PC-3 (cell line): ENCODE measurements at regions not wholly inside any gene's neighbourhood (a gene's known extent, or its start where the extent isn't known, plus 50 kb on each side); places are given as distances from the start of the nearest gene placed in this dataset.

Experiments used
- ATAC-seq: fragments of 200-7000 bp; cut with Tn5 transposase; 2 replicates; pipeline ENCODE4 v1.9.1; 2020; ENCODE audit warnings: mild to moderate bottlenecking, moderate library complexity
- BruUV-seq: library from RNA; stranded (reverse); fragments of 400-500 nt; replicated peaks from 2 replicates; lab custom pipeline; 2021; lab: Mats Ljungman, UMichigan
- CTCF ChIA-PET: fragments of 300-600 bp; sonication (Branson Sonifier 250); formaldehyde crosslinking; loops from one replicate; lab custom pipeline; 2022; ENCODE audit warnings: antibody characterized with exemption; lab: Charles Lee
- POLR2A ChIA-PET: fragments of 300-600 bp; sonication (Branson Sonifier 250); formaldehyde crosslinking; loops from one replicate; lab custom pipeline; 2022; ENCODE audit warnings: antibody characterized with exemption; ENCODE audit not compliant: unreplicated experiment; lab: Charles Lee
- DNase-seq: peaks from one replicate; pipeline ENCODE4 v3.0.0-alpha.2; 2015
- H2AFZ ChIP-seq: fragments of 300-600 bp; sonication (generic); 2 replicates; pipeline ENCODE4 v1.6.0; 2016; ENCODE audit warnings: antibody characterized with exemption, low read length
- H3F3A ChIP-seq: fragments of 300-600 bp; sonication (generic); one replicate; pipeline ENCODE4 v1.6.0; 2017; ENCODE audit warnings: antibody characterized with exemption, low read length, control low read depth, mild to moderate bottlenecking; ENCODE audit not compliant: unreplicated experiment
- H3K27ac ChIP-seq: fragments of 300-600 bp; sonication (generic); 2 replicates; pipeline ENCODE4 v1.5.1; 2016; ENCODE audit warnings: mild to moderate bottlenecking, low read length
- H3K27me3 ChIP-seq: fragments of 300-600 bp; sonication (generic); 2 replicates; pipeline ENCODE4 v1.6.1; 2016; ENCODE audit warnings: low read length, mixed read lengths
- H3K36me3 ChIP-seq: fragments of 300-600 bp; sonication (generic); 2 replicates; pipeline ENCODE4 v1.6.1; 2016; ENCODE audit warnings: low read depth, mixed run types, low read length, mixed read lengths
- H3K4me1 ChIP-seq: fragments of 300-600 bp; sonication (generic); 2 replicates; pipeline ENCODE4 v1.5.1; 2016; ENCODE audit warnings: low read length; ENCODE audit not compliant: insufficient read depth
- H3K4me2 ChIP-seq: fragments of 300-600 bp; sonication (generic); 2 replicates; pipeline ENCODE4 v1.6.0; 2016; ENCODE audit warnings: low read length
- H3K4me3 ChIP-seq: fragments of 300-600 bp; sonication (generic); 2 replicates; pipeline ENCODE4 v1.5.1; 2016; ENCODE audit warnings: mild to moderate bottlenecking, low read length, mixed read lengths
- H3K79me2 ChIP-seq: fragments of 300-600 bp; sonication (generic); 2 replicates; pipeline ENCODE4 v1.6.1; 2017; ENCODE audit warnings: low read length, mixed read lengths
- H3K9ac ChIP-seq: fragments of 300-600 bp; sonication (generic); 2 replicates; pipeline ENCODE4 v1.6.0; 2016; ENCODE audit warnings: mild to moderate bottlenecking, low read length
- H3K9me2 ChIP-seq: fragments of 300-600 bp; sonication (generic); replicated peaks from 2 replicates; pipeline ENCODE4 v1.6.1; 2016; ENCODE audit warnings: mixed run types, low read length, mixed read lengths
- H3K9me3 ChIP-seq: fragments of 300-600 bp; sonication (generic); 2 replicates; pipeline ENCODE4 v1.6.1; 2016; ENCODE audit warnings: low read length, mixed read lengths
- H4K20me1 ChIP-seq: fragments of 300-600 bp; sonication (generic); 2 replicates; pipeline ENCODE4 v1.6.1; 2016; ENCODE audit warnings: low read length, mixed read lengths
- EZH2 ChIP-seq: fragments of 300-600 bp; sonication (generic); IDR thresholded peaks from one replicate; pipeline ENCODE4 v1.6.1; 2017; ENCODE audit warnings: antibody characterized with exemption, mild to moderate bottlenecking, low read length; ENCODE audit not compliant: unreplicated experiment
- EZH2phosphoT487 ChIP-seq: fragments of 300-600 bp; sonication (generic); IDR thresholded peaks from 2 replicates; pipeline ENCODE4 v1.6.1; 2018; ENCODE audit warnings: mild to moderate bottlenecking, antibody characterized with exemption, low read length, borderline replicate concordance
- intact Hi-C: fragments of 100-400 bp; cut with micrococcal nuclease; formaldehyde crosslinking; loops from 2 replicates; pipeline ENCODE4 v1.9.0; 2023
- TF ChIP-seq, protein P1 (sequence below): fragments of 300-600 bp; sonication (generic); conservative IDR thresholded peaks from 2 replicates; pipeline ENCODE4 v1.5.1; 2017; ENCODE audit warnings: antibody characterized with exemption, low read depth, mild to moderate bottlenecking, low read length

- Histone ChIP-seq H3K9me2 (no peaks in the 10 kb centered on the region), H3K27ac (no peak overlapping the region), H3K4me3 (no peak overlapping the region), H3K4me1 (no peaks in the 10 kb centered on the region), H3K4me2 (no peak overlapping the region), H3K36me3 (no peaks in the 10 kb centered on the region), H3K79me2 (no peaks in the 10 kb centered on the region), H3K27me3 (no peaks in the 10 kb centered on the region), H3K9ac (no peak overlapping the region), H4K20me1 (no peaks in the 10 kb centered on the region), H3F3A (no peaks in the 10 kb centered on the region), H2AFZ (no peak overlapping the region), H3K9me3 (peaks cover 5% of the 10 kb centered on the region; the same call in 1 of the 2 replicates)
- no peak for ATAC-seq
- no TSS peak for BruUV-seq
- ChIA-PET CTCF (no interaction called here), POLR2A (no interaction called here)
- DNase-seq, result no peak
- intact Hi-C loops, result no loop called here
- TF ChIP-seq EZH2 (no peak), EZH2phosphoT487 (no peak)
- TF ChIP-seq, protein P1, sequence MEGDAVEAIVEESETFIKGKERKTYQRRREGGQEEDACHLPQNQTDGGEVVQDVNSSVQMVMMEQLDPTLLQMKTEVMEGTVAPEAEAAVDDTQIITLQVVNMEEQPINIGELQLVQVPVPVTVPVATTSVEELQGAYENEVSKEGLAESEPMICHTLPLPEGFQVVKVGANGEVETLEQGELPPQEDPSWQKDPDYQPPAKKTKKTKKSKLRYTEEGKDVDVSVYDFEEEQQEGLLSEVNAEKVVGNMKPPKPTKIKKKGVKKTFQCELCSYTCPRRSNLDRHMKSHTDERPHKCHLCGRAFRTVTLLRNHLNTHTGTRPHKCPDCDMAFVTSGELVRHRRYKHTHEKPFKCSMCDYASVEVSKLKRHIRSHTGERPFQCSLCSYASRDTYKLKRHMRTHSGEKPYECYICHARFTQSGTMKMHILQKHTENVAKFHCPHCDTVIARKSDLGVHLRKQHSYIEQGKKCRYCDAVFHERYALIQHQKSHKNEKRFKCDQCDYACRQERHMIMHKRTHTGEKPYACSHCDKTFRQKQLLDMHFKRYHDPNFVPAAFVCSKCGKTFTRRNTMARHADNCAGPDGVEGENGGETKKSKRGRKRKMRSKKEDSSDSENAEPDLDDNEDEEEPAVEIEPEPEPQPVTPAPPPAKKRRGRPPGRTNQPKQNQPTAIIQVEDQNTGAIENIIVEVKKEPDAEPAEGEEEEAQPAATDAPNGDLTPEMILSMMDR, result no peak
Observed at GRCh38 chr2:4522498-4523421, 819.4 kb downstream of the DCDC2C start.

GRCh38 chr2:4527416-4527815, 824.0 kb downstream of the DCDC2C start:
- CTCF ChIA-PET, result no interaction called here
- H3K27me3 ChIP-seq, result no peaks in the 10 kb centered on the region
- H3K79me2 ChIP-seq, result no peaks in the 10 kb centered on the region
- POLR2A ChIA-PET, result no interaction called here
- DNase-seq (no peak), ATAC-seq (no peak)
- no peaks in the 10 kb centered on the region for H3K36me3 ChIP-seq
- BruUV-seq, result no TSS peak
- H3K27ac ChIP-seq, result no peak overlapping the region
- no peak overlapping the region for H3K4me2 ChIP-seq
- no peaks in the 10 kb centered on the region for H4K20me1 ChIP-seq
- no peaks in the 10 kb centered on the region for H3K4me1 ChIP-seq
- no peak overlapping the region for H2AFZ ChIP-seq
- TF ChIP-seq EZH2, result no peak
- TF ChIP-seq, protein P1, result no peak
- no peak for TF ChIP-seq EZH2phosphoT487
- H3K4me3 ChIP-seq, result no peak overlapping the region
- no peaks in the 10 kb centered on the region for H3F3A ChIP-seq
- no peaks in the 10 kb centered on the region; the same call in 1 of the 2 replicates for H3K9me3 ChIP-seq
- intact Hi-C loops, result no loop called here
- no peaks in the 10 kb centered on the region for H3K9me2 ChIP-seq
- H3K9ac ChIP-seq, result no peak overlapping the region

GRCh38 chr2:4528246-4528645, 824.9 kb downstream of the DCDC2C start:
- ATAC-seq, result no peak
- no peaks in the 10 kb centered on the region; the same call in 1 of the 2 replicates for H3K9me3 ChIP-seq
- H3F3A ChIP-seq, result no peaks in the 10 kb centered on the region
- no peak overlapping the region for H3K27ac ChIP-seq
- no peaks in the 10 kb centered on the region for H3K27me3 ChIP-seq
- no peaks in the 10 kb centered on the region for H3K36me3 ChIP-seq
- no peaks in the 10 kb centered on the region for H3K79me2 ChIP-seq
- no peak overlapping the region for H3K4me3 ChIP-seq
- BruUV-seq, result no TSS peak
- TF ChIP-seq, protein P1, result no peak
- TF ChIP-seq EZH2, result no peak
- no peak for TF ChIP-seq EZH2phosphoT487
- POLR2A ChIA-PET, result no interaction called here
- H3K4me2 ChIP-seq, result no peak overlapping the region
- no peaks in the 10 kb centered on the region for H3K4me1 ChIP-seq
- no peak overlapping the region for H3K9ac ChIP-seq
- intact Hi-C loops, result no loop called here
- no peak overlapping the region for H2AFZ ChIP-seq
- no peaks in the 10 kb centered on the region for H3K9me2 ChIP-seq
- CTCF ChIA-PET, result no interaction called here
- no peak for DNase-seq
- no peaks in the 10 kb centered on the region for H4K20me1 ChIP-seq
